ENCODE measurements at regions not wholly inside any gene's neighbourhood (a gene's known extent, or its start where the extent isn't known, plus 50 kb on each side); places are given as distances from the start of the nearest gene placed in this dataset.

DNA sequence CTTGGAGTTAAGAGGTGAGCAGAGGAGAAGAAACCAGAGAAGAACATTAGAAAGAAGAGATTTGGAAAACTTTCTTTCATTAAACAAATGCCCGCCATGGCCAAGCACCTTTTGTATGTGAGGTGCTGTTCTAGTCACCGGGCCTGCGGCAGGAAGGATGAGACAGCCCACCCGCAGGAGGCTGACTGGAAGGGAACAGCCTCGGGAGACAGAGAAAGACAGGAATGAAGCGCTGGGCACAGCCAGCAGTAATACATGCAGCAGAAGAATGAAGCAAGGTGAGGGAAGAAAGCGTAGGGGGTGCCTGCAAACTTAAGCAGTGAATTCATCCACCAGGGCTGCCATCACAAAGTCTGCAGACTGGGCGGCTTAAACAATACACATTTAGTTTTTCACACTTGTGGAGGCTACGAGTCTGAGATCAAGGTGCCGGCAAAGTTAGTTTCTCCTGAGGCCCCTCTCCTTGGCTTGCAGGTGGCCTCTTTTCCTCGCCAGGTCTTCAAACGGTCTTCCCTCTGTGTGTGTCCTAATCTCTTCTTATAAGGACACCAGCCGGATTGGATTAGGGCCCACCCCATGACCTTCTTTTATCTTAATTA, 188.1 kb downstream of the PSMG1 start:
- Histone ChIP-seq H3K9me1 (replicated peaks; ENCODE audit: control insufficient read depth, extremely low read depth, insufficient read depth, low read length) (no peaks in the 10 kb centered on the region), H3K4me3 (replicated peaks in 1 of 3; ENCODE audit: insufficient read depth in 1 of 3, low read depth in 1 of 3, low read length in 3 of 3) (no peak overlapping the region), H3K27ac (ENCODE audit: insufficient read depth, low read depth, low read length) (no peak overlapping the region), H3K9ac (replicated peaks; ENCODE audit: extremely low read depth, insufficient read depth, low read length) (no peak overlapping the region), H3K9me3 (replicated peaks; ENCODE audit: control insufficient read depth, insufficient read depth, low read length) (no peaks in the 10 kb centered on the region), H3K79me2 (ENCODE audit: control insufficient read depth, insufficient read depth, low read length) (no peaks in the 10 kb centered on the region), H3K36me3 (ENCODE audit: control insufficient read depth in 2 of 2, extremely low read depth in 1 of 2, insufficient read depth in 2 of 2, low read length in 2 of 2) (no peaks in the 10 kb centered on the region), H3K4me2 (ENCODE audit: insufficient read depth, low read length) (no peak overlapping the region), H3K4me1 (ENCODE audit: control insufficient read depth, extremely low read depth, insufficient read depth, low read length) (peaks cover 51% of the 10 kb centered on the region), H4K20me1 (replicated peaks; ENCODE audit: control insufficient read depth, extremely low read depth, insufficient read depth, low read length) (no peaks in the 10 kb centered on the region), H3K27me3 (ENCODE audit: control insufficient read depth in 2 of 2, insufficient read depth in 2 of 2, low read length in 2 of 2) (no peaks in the 10 kb centered on the region), H2AFZ (ENCODE audit: low read depth, low read length) (no peak overlapping the region)
- no peak for DNase-seq (ENCODE audit: low read depth, low spot score)
- POLR2A ChIA-PET: no interaction called here
- FAIRE-seq: peak; percentile 59
- intact Hi-C loops (cut with micrococcal nuclease) (no loop called here), dilution Hi-C loops (cut with MboI; ENCODE audit: extremely low pct_ligation_motif_present, low sequenced_read_pairs) (no loop called here)
- TF ChIP-seq GATA2 (IDR thresholded peaks at IDR 0.05; ENCODE audit: insufficient read depth, insufficient read length, low read depth, low read length) (no peak), MYC (IDR thresholded peaks at IDR 0.05; ENCODE audit: low read depth, low read length) (no peak), POLR2AphosphoS5 (IDR thresholded peaks at IDR 0.05; ENCODE audit: insufficient read depth, low read depth, low read length) (no peak), EZH2 (IDR thresholded peaks at IDR 0.05; ENCODE audit: borderline replicate concordance, low read depth, low read length, severe bottlenecking) (no peak), POLR2A (IDR thresholded peaks at IDR 0.05; ENCODE audit: low read depth, low read length) (no peak), FOS (IDR thresholded peaks at IDR 0.05; ENCODE audit: borderline replicate concordance, insufficient read depth, low read length) (no peak), JUN (IDR thresholded peaks at IDR 0.05; ENCODE audit: borderline replicate concordance, insufficient read depth, insufficient read length, low read depth) (no peak)
- TF ChIP-seq, protein P1, sequence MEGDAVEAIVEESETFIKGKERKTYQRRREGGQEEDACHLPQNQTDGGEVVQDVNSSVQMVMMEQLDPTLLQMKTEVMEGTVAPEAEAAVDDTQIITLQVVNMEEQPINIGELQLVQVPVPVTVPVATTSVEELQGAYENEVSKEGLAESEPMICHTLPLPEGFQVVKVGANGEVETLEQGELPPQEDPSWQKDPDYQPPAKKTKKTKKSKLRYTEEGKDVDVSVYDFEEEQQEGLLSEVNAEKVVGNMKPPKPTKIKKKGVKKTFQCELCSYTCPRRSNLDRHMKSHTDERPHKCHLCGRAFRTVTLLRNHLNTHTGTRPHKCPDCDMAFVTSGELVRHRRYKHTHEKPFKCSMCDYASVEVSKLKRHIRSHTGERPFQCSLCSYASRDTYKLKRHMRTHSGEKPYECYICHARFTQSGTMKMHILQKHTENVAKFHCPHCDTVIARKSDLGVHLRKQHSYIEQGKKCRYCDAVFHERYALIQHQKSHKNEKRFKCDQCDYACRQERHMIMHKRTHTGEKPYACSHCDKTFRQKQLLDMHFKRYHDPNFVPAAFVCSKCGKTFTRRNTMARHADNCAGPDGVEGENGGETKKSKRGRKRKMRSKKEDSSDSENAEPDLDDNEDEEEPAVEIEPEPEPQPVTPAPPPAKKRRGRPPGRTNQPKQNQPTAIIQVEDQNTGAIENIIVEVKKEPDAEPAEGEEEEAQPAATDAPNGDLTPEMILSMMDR (IDR thresholded peaks at IDR 0.05; ENCODE audit: extremely low read depth in 1 of 2, insufficient read depth in 1 of 2, low read depth in 1 of 2, low read length in 2 of 2): no peak
- TF ChIP-seq, protein P2, sequence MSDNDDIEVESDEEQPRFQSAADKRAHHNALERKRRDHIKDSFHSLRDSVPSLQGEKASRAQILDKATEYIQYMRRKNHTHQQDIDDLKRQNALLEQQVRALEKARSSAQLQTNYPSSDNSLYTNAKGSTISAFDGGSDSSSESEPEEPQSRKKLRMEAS (IDR thresholded peaks at IDR 0.05; ENCODE audit: insufficient read depth, insufficient read length): no peak
- no TSS peak for BruUV-seq (replicated peaks)
- CTCF ChIA-PET: interaction anchor here (0.5 kb wide), 1 partner anchor 12 kb away, joined by 3 read pairs; no protein-coding TSS in a partner anchor

Data from endothelial cell of umbilical vein (primary cell).